ENCODE measurements at regions not wholly inside any gene's neighbourhood (a gene's known extent, or its start where the extent isn't known, plus 50 kb on each side); places are given as distances from the start of the nearest gene placed in this dataset.
"Not testable (repeated sequence)": the region's sequence is repeated elsewhere in the genome, so short reads cannot be mapped to it uniquely, and the experiment has no call there.

DNA sequence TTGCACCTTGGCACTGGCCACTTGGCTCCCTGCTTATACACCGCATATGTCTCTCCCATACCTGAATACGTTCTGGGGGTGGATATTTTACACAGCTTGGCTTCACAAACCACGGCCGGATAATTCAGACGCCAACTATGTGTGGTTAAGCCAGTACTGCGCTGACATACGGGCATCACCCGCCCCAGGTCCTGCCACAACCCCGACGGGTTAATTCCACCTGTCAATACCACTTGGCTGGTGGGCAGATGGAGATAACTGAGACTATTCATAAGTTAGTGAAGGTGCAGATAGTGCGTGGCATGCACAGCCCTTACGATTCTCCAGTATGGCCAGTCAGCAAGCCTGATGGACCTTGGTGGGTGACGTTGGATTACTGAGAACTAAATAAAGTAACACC lies 696.3 kb upstream of the AGA start:
- DNase-seq (ENCODE audit: low read depth in 1 of 2, low spot score in 1 of 2), result no peak

DNA sequence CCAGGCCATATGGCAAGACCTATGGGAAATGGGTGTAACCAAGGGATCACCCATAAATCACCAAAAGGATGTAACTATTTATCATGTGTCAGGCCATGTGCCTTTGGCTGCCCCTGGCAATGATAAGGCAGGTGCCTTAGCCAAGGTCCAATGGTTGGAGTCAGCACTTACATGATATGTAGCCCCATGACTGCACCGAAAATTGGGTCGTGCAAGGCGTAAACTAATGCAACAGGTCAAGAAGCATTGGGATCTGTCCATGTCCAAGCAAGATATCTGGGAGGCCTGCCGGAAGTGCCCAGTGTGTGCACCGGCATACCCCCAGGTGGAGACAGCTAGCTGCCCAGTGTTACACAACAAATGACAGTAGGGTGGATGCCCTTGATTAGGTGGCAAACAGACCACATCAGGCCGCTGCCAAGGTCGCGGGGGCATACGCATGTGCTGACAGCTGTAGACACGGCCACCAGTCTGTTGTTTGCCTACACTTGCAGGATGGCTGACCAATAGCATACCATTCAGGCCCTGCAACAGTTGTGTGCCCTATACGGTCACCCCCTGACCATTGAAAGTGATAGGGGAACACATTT lies 698.2 kb upstream of the AGA start:
- no peak for DNase-seq (ENCODE audit: low read depth in 1 of 2, low spot score in 1 of 2)

DNA sequence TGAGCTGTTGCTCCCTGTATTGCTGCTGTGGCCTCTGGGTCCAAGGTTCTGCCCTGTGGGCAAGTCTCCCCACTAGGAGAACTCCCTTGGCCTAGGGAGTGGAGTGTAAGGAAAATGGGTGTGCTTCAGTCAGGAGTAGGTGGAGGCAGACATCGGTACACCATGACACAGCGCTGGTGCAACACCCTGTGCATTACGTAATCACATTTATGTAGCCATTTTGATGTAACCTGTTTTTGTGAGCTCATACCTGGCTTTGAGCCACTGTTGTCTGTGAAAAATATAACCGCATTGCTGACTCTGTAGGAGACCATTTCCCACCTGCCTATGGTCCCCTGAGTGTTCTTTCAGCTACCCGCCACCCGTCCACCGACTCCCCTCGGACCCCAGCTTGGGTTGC lies 700.5 kb upstream of the AGA start:
- no peak for DNase-seq (ENCODE audit: low read depth in 1 of 2, low spot score in 1 of 2)

DNA sequence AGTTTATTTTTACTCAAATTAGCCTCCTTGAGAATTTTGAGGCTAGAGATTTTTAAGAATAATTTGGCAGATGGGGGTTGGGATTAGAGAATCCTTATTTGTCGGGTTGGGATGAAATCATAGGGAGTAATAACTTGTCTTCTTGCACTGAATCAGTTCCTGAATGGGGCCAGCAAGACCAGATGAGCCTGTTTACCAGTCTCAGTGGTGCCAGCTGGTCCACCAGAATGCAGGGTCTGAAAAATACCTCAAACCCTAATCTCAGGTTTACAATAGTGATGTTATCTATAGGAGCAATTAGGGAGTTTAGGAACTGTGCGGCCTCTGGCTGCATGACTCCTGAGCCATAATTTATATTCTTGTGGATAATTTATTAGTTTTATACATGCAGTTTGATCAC lies 705.9 kb upstream of the AGA start:
- no peak for DNase-seq (ENCODE audit: low read depth in 1 of 2, low spot score in 1 of 2)

DNA sequence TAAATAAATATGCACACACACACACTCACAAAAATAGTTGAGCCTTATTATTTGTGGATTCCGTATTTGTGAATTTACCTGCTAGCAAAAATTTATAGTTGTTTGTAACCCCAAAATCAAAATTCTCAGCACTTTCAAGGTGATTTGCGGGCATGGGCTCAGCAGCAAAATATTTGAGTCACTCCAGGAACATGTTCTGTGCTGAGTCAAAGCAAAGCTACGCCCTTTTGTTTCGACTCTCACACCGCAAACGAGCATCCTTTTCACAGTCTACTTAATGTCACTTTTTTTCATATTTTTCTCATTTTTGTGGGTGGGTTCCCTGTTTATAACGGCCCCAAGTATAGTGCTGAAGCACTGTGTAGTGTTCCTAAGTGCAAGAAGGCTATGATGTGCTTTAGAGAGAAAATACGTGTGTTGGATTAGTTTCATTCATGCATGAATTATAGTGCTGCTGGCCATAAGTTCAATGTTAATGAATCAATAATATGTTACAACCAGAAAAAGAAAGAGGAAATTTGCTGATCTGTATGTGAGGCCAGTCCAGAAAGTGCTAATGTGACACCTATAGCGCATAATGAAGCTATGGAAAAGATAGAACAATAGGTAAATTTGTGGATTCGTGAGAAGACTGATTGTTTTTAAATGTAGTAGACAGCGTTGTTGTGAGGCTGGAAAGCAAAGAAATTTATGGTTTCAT lies 723.2 kb upstream of the AGA start:
- DNase-seq (ENCODE audit: low read depth in 1 of 2, low spot score in 1 of 2), result no peak

DNA sequence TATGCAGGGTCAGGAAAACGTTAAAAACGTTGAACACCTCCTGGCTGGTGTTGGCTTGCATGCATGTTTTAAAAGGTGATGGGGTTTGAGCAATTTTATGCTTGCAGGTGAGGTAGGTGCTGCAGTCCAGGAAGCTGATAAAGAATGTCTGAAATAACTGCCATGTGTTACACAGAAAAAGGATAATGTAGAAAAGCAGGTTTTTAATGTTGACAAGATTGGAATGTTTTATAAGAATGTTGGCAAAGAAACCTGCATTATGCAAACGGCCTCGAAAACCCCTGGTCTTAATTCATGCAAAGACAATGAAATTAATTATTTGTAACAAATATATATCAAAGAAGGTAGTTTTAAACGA lies 723.7 kb upstream of the AGA start:
- DNase-seq (ENCODE audit: low read depth in 1 of 2, low spot score in 1 of 2), result no peak

DNA sequence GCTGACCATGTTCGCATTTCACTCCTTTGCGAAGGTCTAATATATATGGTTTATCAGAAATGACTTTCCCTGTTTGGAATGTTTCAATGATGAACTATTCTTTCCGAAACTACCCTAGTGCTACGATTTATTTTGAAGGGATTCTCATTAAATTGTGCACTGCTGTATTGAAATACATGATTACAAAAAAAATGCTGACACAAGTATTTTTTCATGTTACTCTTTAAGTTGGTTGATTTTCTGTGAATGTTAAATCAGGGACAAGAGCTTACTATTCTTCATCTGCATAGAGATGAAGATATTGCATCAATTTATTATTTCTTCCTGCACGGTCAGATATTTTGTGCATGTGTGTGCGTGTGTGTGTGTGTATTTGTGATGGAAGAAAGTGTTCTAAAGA lies 731.5 kb upstream of the AGA start:
- DNase-seq (ENCODE audit: low read depth in 1 of 2, low spot score in 1 of 2), result no peak

DNA sequence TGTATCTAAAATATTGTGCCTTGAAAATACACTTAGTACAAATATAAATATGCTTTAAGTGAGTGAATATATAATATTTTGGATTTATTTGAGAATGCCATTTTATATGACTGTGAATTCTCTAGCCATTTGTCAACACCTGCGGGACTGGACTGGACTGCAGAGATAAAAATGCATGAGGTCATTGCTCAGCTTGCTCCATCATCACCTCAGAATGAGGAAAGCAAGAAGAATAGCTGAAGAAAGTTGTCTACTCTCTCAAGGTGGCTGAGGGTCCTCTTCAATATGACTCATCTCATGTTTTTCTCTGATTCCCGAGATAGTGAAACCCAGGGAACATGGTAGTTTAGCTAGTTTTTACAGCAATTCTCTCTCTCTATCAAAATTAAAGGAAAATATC lies 732.5 kb upstream of the AGA start:
- DNase-seq (ENCODE audit: low read depth in 1 of 2, low spot score in 1 of 2), result no peak

DNA sequence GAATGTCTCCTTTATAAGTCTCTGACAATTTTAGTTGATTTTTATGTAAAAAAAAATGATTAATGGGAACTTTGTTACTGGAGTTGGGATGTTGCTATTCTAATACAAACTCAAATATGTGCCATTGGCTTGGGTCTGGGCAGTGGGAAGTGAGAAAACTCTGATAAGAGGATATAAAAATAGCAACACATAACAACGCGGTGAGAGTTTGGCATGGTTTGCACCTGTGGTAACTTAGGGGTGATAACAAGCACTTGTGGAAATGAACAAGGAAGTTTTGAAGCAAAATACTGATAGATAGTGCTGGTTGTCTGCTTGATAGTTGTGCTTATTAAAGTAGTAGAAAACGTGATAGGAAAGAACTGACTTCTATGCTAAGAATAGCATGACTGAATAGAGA lies 743.3 kb upstream of the AGA start:
- no peak for DNase-seq (ENCODE audit: low read depth in 1 of 2, low spot score in 1 of 2)

DNA sequence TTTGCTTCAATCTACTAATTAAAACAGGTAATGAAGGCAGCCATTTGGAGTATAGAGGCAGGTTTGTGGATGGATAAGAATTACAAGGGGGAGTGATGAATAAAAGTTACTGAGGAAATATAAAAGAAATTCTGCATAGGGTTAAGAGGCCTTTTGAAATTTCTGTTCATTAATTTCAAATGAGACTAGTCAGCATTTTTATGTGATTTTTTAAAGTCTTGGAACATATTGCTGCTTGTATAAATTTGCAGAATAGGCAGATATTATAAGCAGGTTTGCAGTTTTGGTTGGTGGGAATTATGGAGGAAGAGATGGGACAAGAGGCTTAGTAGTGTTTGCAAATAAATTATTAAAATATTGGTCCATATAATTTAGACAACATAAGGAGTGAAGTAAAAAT lies 750.4 kb upstream of the AGA start:
- DNase-seq (ENCODE audit: low read depth in 1 of 2, low spot score in 1 of 2), result no peak

DNA sequence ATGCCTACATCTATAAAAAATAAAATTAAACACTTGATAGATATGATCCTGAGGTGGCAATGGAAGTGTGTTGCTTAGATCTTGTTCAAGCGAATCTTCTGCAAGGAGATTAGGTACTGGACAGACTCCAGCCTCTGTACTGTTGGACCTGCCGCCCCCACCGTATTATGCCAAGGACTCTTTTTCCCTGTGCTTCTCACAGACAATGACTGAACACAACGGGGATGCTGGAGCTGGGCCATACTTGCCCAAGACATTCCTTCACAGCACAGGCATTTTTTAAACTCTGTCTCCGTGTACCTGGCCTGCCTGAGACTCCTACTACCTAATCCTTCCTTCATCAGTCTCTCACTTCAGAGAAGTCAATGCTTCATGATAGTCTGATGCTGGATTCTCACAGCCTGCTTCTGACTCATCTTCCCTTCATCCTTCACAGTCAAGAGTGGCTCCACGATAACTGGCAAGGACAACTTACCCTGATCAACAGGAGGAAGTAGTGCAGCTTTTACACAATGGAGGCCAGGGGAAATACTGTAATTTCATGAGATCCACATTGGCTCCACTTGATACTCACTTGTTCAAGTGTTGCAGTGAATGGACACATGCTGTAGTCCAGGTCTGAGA lies 754.6 kb upstream of the AGA start:
- DNase-seq (ENCODE audit: low read depth in 1 of 2, low spot score in 1 of 2), result no peak

DNA sequence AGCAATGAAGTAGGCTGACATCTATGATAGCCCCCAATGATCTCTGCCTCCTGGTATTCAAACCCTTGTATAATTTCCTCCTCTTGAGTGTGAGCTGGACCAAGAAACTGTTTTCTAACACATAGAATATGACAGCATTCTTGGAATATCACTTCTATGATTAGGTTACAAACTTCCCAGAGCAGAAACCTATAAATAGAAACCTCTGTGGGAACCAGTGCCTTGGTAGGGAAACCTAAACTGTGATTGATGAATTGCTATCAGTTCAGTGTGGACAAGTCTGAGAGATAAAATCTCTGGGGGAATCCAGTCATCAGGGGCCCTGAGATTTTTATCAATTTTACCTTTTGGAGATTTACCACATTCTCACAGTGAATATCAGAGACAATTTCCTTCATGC lies 756.5 kb upstream of the AGA start:
- DNase-seq (ENCODE audit: low read depth in 1 of 2, low spot score in 1 of 2), result no peak

DNA sequence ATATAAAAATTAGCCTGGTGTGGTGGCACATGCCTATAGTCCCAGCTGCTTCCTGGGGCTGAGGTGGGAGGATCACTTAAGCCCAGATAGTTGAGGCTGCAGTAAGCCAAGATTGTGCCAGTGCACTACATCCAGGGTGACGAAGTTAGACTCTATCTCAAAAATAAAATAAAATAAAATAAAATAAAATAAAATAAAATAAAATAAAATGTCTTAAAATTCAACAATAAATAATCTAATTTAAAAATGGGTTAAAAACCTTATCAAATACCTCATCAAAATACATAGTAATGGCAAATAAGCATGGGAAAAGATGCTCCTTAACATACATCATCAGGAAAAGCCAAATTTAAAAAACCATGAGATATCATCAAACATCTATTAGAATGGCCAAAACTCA lies 760.2 kb upstream of the AGA start:
- no peak for DNase-seq (ENCODE audit: low read depth in 1 of 2, low spot score in 1 of 2)

DNA sequence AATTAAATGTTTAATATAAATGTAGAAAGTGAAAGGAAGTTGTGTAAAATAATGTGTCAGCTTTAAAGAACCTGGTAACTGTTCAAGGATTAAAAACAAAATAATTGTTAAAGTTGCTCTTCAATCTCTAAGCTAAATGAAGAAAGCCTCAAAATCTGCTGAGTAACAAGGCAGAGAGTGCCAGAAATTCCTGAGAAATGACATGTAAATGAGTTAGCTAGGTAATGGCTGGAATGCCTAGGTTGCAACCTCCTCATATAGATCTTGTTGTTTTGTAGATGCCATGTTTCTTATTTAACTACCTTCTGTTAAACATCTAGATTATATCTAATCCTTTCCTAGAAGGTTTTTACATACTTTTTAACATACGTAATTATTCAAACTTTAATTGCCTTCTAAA lies 763.6 kb upstream of the AGA start:
- no peak for DNase-seq (ENCODE audit: low read depth in 1 of 2, low spot score in 1 of 2)

DNA sequence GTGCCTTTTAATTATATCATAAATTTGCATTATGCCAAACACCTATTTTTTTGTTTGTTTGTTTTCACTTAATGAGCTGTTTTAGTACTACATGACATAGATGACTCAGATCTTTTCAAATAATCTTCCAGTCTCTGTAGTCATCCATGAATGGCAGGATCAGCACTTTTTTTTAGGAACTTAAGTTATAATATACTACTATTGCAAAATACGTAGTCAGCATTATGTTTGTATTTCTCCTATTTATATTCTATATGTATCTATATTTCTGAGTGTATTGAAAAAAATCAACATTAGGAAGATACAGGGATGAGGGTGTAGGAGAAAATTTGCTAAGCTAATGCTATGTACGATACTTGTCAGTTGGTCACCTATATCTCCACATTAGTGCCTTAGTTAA lies 773.1 kb upstream of the AGA start:
- DNase-seq (ENCODE audit: low read depth in 1 of 2, low spot score in 1 of 2), result no peak

DNA sequence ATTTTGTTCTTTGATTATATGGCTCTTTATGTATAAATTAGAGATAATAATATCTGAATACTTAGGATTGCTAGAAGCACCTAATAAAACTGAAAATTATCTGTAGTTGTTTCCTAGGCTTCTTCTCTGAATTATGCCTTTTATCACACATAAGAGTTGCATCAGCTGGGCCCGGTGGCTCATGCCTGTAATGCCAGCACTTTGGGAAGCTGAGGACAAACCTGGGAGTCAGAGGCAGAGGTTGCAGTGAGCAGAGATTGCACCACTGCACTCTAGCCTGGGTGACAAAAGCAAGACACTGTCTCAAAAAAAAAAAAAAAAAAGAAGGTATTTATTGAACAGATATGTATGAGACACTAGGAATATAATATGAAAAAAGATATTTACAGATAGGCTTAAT lies 773.5 kb upstream of the AGA start:
- DNase-seq (ENCODE audit: low read depth in 1 of 2, low spot score in 1 of 2), result no peak

DNA sequence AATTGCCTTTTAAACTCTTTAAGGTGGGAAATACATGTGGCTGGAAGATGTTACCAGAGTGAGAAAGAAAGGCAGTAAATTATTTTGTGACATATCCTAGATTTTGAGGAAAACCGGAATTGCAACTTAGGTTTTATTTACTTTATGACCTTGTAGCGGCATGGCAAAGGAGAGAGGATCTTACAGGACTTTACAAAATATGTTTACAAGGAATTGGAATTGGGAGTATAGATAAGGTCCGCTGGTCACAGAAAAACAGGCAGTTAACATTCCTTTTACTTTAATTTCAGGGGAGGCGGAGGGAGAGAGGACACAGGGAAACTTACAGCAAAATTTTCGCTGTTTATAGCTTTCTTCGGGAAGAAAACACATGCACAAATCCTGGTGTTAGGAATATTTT lies 784.2 kb upstream of the AGA start:
- DNase-seq (ENCODE audit: low read depth in 1 of 2, low spot score in 1 of 2), result not testable (repeated sequence)

DNA sequence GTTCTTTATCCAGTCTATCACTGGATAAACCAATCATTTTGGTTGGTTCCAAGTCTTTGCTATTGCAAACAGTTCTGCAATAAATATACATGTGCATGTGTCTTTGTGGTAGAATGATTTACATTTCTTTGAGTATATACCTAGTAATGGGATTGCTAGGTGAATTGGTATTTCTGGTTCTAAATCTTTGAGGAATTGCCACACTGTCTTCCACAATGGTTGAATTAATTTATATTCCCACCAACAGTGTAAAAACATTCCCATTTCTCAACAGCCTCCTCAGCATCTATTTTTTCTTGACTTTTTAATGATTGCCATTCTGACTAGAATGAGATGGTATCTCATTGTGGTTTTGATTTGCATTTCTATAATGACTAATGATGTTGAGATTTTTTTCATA lies 791.7 kb upstream of the AGA start:
- DNase-seq (ENCODE audit: low read depth in 1 of 2, low spot score in 1 of 2), result no peak

DNA sequence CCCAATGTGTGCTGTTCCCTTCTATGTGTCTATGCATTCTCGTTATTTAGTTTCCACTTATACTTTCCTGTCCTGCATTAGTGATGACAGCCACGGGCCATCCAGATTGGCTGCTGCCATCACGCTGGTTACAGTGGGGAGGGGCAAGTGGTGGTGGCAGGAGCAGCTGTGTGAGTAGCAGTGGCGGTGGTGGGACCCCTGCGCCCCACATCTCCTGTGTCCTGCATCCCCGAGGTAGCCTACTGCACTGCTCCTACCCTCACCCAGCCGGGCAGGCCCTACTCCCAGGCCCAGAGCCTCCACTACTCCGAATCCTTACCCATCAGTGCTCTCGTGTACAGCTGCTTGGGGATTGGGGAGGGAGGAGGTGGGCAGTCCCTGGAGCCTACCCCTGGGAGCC lies 798.7 kb upstream of the AGA start:
- no peak for DNase-seq (ENCODE audit: low read depth in 1 of 2, low spot score in 1 of 2)

DNA sequence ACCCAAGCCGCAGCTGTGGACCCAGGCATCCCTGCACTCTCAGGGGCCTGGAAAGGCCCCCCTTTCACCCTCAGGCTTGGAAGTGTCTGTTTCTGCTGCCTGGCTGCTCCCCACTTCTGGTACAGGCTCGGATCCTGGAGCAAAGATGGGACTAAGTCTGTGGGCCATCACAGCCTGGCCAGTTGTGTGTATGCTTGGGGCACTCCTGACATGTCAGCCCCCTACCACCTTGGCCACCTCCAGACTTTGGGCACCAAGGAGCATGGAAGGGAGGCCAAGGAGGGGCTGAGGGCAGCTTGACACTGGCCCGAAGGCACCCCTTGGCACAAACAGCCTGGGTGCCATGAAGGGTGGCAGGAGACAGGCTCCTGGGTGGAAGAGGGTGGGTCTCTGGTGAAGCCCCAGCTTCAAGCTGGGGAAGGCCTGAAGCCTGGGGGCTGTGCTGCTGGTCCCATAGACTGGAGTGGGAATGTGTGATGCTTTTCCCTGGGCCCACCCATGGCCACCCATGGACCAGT lies 799.4 kb upstream of the AGA start:
- DNase-seq (ENCODE audit: low read depth in 1 of 2, low spot score in 1 of 2), result no peak

DNA sequence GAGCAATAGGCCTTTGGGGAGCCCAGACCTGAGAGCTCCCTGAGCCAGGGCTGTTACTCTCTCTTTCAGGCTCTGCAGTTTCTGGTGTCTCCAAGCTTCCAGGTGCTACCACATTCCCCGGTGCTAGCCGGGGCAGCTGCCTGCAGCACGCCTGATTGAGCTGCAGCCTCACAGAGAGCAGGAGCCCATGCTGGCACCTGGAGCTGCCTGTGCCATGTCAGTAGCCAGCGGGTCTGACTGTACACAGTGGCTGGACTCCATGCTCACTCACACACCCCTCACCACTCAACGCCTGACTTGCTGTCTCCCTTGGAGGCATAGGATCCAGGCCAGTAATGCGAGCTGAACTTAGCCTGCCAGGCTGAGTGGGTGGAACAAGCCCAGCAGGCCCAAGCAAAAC lies 800.4 kb upstream of the AGA start:
- no peak for DNase-seq (ENCODE audit: low read depth in 1 of 2, low spot score in 1 of 2)

DNA sequence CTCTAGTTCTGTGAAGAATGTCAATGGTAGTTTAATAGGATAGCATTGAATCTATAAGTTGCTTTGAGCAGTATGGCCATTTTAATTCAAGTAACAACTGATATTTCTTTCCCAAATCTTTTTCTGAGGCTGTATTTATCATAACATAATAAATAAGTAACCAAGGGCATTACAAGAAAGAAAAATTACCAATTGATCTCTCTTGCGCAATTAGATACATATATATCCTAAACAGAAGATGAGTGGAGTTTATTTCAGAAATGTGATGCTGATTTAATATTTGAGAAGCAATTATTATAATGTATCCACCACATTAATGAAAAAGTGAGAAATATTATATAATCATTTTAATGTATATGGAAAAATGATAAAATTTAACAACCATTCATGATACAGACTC lies 802.5 kb upstream of the AGA start:
- DNase-seq (ENCODE audit: low read depth in 1 of 2, low spot score in 1 of 2), result no peak

DNA sequence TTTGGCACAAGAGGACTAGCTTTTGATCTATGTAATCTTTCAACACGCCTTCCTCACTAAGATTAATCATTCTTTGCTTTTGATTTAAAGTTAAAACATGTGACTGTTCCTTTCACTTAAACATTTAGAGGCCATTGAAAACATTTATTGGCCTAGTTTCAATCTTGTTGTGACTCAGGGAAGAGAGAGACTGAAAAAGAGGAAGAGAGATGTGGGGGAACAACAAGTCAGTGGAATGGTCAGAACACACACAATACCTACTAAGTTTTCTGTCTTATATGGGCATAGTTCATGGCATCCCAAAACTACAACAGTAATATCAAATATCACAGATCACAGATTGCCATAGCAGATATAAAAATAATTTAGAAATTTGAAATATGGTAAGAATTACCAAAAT lies 812.9 kb upstream of the AGA start:
- DNase-seq (ENCODE audit: low read depth in 1 of 2, low spot score in 1 of 2), result no peak
